ENCODE measurements at regions not wholly inside any gene's neighbourhood (a gene's known extent, or its start where the extent isn't known, plus 50 kb on each side); places are given as distances from the start of the nearest gene placed in this dataset.

DNA sequence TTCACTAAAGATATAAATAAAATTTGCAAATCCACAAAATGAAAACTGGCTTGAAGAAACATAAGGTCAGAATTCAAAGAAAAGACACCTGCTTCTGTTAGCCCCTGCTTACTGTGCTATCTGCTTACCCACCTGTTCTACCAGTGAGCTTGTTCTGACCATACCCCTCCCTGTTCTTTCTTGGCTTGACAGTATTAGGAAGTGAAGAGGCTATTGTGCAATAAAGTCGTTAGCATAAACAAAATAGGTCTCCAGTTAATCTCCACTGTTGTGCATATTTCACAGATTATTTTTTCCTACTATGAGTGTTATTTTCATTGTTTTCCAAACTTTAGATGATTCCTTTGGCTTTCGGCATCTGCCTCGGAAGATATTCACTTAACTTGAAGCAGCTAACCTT, 322.1 kb downstream of the CCDC85A start:
- DNase-seq, result no peak
- intact Hi-C loops (cut with DNase I), result no loop called here

DNA sequence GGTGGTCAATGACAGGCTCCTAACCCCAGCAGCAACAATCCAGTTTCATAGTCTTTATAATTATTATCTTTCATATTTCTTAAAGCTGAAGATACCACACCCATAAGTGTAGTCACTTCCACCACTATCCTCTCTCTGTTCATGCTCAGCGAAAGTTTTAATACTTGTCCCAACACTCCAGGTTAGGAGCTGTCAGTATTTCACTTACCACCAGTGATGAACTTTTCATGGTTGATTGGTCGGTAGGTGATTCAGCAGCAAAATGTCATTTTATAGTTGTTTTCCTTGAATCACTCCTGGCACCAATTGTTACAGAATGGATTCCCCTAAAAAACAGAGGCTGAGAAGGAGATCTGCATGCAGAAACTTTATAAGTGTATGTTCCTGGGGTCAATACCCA, 324.9 kb downstream of the CCDC85A start:
- intact Hi-C loops (cut with DNase I), result no loop called here
- DNase-seq, result no peak

GRCh38 chr2:56510610-56511009, 326.8 kb downstream of the CCDC85A start:
- intact Hi-C loops (cut with DNase I), result no loop called here
- DNase-seq, result no peak

DNA sequence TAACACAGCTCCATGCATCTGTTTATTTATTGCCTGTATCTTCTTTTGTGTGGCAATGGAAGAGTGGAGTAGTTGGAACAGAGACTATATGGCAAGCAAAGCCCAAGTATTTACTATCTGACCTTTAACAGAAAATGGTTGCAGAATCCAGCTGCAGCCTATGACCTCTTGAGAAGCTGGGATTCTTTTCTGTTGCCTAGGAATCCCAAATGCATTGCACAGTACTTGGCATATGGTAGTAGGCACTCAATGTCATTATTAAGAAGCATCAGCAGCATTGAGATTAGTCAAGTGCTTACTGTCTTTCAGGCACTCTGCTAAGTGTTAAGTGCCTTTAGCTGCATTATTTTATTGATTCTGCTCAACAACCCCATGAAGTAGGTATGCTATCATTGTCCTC, 331.6 kb downstream of the CCDC85A start:
- intact Hi-C loops (cut with DNase I), result no loop called here
- no peak for DNase-seq

DNA sequence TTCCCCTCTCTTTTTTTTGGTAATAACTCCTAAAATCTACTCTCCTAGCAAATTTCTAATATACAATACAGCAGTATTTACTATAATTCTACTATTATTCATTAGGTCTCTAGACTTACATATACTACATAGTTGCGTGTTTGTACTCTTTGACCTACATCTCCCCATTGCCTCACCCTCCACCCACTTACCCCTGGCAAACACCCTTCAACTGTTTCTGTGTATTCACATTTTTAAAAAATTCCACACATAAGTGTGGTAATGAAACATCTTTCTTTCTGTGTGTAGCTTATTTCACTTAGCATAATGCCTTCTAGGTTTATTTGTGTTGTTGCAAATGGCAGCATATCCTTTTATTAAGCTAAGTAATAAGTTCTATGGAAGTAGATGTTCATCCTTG, 336.0 kb downstream of the CCDC85A start:
- intact Hi-C loops (cut with DNase I), result no loop called here
- DNase-seq, result no peak

DNA sequence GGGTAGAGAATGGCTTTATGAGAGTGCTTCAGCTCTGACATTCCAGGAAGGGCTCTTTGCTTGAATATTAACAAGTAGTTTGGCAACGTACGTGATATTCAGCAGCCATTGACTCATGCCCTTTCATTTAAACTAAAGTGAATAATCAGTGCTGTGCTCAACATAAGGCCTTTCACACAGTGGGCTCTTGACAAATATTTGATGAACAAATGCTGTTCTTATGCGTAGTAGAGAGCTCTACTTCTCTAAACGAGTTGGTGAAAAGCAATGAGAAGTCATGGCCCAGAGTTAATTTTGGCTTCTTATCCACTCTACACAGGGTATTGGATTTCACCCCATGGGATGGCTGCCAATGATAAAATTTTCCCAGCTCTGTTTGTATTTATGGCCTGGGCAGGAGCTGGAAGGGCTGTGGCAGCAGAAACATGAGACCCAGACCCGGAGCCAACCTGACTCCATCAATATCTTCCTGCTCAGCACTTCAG, 338.9 kb downstream of the CCDC85A start:
- intact Hi-C loops (cut with DNase I), result no loop called here
- no peak for DNase-seq

- intact Hi-C loops (cut with DNase I), result no loop called here
- no peak for DNase-seq
Measured at GRCh38 chr2:56523816-56524215, 340.0 kb downstream of the CCDC85A start.

DNA sequence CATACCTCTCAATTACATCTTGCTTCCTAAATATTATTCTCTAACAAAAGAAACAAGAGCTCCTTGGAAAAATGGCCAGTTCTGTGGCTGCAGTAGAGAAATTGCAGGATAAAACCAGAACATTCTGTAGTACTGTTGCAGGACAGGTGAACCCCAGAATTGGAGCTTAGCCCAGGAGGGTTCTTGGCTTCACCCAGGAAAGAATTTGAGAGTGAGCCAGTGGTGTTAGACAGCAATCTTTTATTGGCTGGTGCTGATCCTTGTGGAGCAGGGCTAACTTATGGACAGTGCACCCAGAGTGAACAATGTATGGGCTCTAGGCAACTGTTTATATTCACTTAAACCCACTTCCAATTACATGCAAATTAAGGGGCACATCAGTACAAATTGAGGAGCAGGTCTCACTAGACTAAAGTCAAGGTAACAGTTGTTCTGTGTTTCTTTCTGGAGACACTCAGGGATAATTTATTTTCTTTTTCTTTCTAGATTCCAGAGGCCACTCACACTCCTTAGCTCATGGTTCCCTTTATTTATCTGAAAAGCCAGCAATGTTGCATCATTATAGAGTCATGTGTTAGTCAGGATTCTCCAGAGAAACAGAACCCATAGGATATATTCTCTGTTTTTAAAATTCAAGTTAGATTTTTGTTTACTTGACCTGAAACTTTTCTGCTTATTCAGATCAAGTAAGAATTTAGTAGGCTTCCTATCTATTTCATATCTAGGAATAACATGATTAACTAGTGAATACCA, 348.1 kb downstream of the CCDC85A start:
- intact Hi-C loops (cut with DNase I), result no loop called here
- DNase-seq, result no peak

DNA sequence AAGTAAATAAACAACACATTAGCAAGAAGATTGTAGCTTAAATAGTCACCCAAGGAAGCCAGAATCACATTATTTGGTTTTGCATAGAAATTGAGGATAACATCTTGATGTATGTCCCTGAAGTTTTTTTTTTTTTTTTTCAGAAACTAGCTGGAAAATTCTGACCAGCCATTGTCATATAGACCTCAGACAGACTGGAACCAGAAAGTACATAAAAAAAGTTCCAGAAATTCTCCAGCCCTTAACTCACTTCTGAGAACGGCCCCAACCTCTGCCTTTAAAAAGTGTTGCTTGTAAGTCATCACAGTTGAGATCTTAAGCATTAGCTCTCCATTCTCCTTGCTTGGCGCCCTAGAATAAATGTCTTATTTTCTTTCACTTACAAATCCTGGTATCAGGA, 350.5 kb downstream of the CCDC85A start:
- intact Hi-C loops (cut with DNase I), result no loop called here

DNA sequence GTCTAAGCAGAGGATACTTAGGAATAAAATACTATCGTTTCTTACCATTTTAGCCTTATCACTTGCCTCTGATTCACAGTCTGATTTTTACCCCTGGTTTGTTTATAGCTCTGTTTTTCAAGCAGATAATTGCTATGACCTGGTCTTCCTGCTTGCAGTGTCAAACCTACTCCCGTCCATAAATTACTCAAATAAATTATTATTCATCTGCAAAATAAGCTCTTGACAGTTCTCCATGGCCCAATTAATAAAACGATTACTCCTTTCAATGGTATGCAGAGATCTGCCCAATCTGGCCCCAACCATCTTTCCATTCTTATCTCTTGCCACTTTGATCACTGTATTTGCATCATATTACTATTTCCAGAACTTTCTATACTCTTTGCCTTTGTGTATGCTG, 354.0 kb downstream of the CCDC85A start:
- intact Hi-C loops (cut with DNase I), result no loop called here
- no peak for DNase-seq

More for the DNA sequence above, 350.5 kb downstream of the CCDC85A start:
- DNase-seq, result no peak

DNA sequence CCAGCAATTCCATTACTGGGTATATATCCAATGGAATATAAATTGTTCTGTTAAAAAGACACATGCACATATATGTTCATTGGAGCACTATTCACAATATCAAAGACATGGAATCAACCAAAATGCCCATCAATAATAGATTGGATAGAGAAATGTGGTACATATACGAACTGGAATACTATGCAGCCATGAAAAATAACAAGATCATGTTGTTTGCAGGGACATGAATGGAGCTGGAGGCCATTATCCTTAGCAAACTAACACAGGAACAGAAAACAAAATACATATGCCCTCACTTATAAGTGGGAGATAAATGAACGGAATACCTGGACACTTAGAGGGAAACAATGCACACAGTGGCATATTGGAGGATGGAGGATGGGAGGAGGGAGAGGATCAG, 355.8 kb downstream of the CCDC85A start:
- no peak for DNase-seq
- intact Hi-C loops (cut with DNase I), result no loop called here

DNA sequence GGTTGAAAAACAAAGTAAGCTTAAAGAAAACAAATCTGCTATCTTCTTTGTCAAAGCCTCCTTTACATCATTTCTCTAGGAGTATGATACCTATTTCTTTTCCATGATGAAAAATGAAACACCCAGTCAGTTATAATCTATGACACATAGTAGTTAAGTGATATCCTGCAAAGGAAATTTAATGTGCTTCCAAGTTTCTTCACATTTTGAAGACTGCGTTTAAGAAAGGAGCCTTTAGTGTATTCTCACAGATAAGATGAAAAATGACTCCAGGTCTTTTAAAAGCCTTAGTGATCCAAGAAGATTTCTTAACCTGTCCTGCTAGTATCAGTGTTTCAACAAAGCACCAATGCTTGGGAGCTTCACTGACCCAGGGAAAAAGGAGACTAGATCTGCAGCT, 356.7 kb downstream of the CCDC85A start:
- no peak for DNase-seq
- intact Hi-C loops (cut with DNase I), result no loop called here

- intact Hi-C loops (cut with DNase I), result no loop called here
- DNase-seq, result no peak
Measured at GRCh38 chr2:56540916-56541315, 357.1 kb downstream of the CCDC85A start.

- intact Hi-C loops (cut with DNase I), result no loop called here
- no peak for DNase-seq
Measured at GRCh38 chr2:56542213-56542612, 358.4 kb downstream of the CCDC85A start.

- intact Hi-C loops (cut with DNase I), result no loop called here
- DNase-seq, result no peak
Measured at GRCh38 chr2:56565143-56565542, 381.4 kb downstream of the CCDC85A start.

DNA sequence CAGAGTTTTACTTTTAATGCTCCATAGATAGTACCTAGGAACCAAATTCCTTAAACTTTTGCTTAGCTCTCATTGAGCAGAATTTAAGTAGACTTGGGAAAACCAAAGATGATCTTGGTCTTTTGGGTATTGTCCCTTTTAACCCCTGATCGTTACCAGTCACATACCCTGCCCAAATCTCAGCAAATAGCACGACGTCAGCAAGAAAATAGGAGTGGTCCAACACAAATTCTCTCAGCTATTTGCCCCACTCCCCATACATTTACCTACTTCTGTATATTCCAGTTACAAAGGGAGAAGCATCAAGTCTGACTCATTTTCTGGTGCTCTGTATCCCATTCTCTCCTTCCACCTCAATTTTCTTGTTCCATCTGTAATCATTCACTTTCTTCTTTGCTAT, 387.3 kb downstream of the CCDC85A start:
- DNase-seq, result no peak

DNA sequence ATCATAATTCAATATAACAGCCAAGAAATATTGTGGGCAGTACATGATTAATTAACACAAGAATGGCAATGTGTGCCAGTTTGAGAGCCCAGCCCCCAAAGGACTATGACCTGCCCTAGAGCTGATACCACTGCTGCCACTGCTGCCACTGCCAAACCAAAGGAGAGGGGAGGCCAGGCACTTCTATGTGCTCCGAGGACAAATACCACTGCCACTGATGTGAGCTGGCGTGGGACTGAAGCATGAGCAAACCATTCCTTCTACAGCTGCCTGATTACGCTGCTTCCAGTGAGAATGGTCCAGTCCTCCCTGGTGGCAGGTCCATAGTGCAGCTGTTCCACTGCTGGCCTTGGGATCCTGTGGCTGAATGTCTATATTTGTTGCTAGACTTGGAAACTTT, 392.2 kb downstream of the CCDC85A start:
- DNase-seq, result no peak
- intact Hi-C loops (cut with DNase I), result no loop called here

More for the DNA sequence above, 387.3 kb downstream of the CCDC85A start:
- intact Hi-C loops (cut with DNase I), result no loop called here

DNA sequence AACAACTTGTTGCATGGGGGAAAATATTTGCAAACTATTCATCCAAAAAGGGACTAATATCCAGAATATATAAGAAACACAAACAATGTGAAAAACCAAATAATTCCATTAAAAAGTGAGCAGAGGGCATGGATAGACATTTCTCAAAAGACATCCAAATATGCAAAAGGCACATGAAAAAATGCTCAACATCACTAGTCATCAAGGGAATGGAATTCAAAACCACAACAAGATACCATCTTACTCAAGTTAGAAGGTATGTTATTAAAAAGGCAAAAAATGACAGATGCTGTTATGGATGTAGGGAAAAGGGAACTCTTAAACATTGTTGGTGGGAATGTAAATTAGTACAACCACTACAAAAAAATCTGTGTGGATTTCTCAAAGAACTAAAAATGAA, 396.5 kb downstream of the CCDC85A start:
- DNase-seq, result no peak
- intact Hi-C loops (cut with DNase I), result no loop called here

DNA sequence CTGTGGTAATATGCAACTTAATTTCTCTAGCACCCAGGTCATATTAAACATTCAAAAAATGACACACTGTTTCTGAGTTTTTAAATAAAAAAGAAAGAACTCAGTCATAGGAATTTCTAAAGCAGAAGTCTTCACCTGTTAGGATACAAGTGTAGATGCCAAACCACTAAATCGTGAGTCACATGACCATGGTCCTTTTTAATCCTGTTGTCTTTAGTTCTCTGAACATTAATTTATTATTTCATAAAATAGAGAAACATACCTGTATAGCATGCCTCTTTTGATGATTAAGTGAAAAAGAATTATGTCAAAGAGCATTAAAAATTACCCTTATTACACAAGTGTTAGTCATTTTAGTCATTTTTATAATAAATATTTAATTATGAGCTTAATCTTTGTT, 398.8 kb downstream of the CCDC85A start:
- intact Hi-C loops (cut with DNase I), result no loop called here
- DNase-seq, result no peak

GRCh38 chr2:56583796-56584315, 400.1 kb downstream of the CCDC85A start:
- intact Hi-C loops (cut with DNase I), result no loop called here
- DNase-seq, result no peak

GRCh38 chr2:56587456-56587855, 403.7 kb downstream of the CCDC85A start:
- intact Hi-C loops (cut with DNase I), result no loop called here

More at GRCh38 chr2:56587456-56587855, 403.7 kb downstream of the CCDC85A start:
- DNase-seq, result no peak
